OCI-LY1 (cell line): ENCODE measurements at regions not wholly inside any gene's neighbourhood (a gene's known extent, or its start where the extent isn't known, plus 50 kb on each side); places are given as distances from the start of the nearest gene placed in this dataset.

Source experiments
- EZH2 ChIP-seq: fragments of 200-600 bp; sonication (generic), shearing (Covaris generic); IDR thresholded peaks from 2 replicates; pipeline ENCODE4 v1.8.0; 2017; ENCODE audit warnings: borderline replicate concordance, mixed run types, mild to moderate bottlenecking, antibody characterized with exemption, low read length, moderate library complexity, mixed read lengths
- TF ChIP-seq, protein P1 (sequence below): fragments of 200-600 bp; sonication (generic), shearing (Covaris generic); IDR thresholded peaks from 2 replicates; pipeline ENCODE4 v1.5.1; 2017; ENCODE audit warnings: mild to moderate bottlenecking, antibody characterized with exemption, low read length, moderate library complexity, mixed read lengths

DNA sequence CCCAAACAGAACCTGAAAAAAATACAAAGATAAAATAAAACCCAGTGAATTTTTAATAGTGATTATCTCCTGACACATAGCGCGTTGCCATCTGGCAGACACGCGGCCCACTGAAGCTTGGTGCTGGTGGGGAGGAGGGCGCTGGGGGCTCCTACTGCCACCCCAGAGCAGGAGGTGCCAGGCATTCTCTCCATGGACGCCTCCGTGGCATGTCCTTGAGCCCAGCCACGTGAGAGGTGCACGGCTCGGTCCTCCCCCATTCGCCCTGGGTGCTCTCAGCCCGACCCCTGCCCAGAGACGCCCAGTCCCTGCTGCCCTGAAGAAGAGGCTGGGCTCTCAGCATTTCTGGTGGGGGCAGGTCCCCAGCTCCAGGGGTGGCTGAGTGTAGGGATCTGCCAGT lies 142.2 kb upstream of the GSE1 start:
- TF ChIP-seq, protein P1, sequence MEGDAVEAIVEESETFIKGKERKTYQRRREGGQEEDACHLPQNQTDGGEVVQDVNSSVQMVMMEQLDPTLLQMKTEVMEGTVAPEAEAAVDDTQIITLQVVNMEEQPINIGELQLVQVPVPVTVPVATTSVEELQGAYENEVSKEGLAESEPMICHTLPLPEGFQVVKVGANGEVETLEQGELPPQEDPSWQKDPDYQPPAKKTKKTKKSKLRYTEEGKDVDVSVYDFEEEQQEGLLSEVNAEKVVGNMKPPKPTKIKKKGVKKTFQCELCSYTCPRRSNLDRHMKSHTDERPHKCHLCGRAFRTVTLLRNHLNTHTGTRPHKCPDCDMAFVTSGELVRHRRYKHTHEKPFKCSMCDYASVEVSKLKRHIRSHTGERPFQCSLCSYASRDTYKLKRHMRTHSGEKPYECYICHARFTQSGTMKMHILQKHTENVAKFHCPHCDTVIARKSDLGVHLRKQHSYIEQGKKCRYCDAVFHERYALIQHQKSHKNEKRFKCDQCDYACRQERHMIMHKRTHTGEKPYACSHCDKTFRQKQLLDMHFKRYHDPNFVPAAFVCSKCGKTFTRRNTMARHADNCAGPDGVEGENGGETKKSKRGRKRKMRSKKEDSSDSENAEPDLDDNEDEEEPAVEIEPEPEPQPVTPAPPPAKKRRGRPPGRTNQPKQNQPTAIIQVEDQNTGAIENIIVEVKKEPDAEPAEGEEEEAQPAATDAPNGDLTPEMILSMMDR = no peak
- TF ChIP-seq EZH2 = no peak
